ENCODE measurements at regions not wholly inside any gene's neighbourhood (a gene's known extent, or its start where the extent isn't known, plus 50 kb on each side); places are given as distances from the start of the nearest gene placed in this dataset.

DNA sequence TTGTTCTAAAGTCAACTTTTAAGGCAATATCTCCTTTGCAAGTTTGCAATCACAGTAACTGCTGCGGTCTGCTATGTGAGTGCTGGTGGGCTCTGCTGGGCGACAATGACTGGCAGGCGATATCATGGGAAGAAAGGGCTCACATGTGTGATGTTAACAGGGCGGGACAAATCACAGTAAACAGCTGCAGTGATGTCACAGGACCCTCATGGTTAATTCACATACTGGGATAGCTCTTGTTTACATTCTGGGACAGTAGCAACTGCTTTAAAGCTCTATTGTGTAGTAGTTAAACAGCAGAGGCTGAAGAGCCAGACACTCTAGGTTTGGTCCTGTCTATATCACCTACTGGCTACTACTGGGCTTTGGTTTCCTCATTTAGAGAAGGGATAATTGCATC is 257.2 kb upstream of the ASIC2 start:
- no peak for DNase-seq (ENCODE audit: low spot score)
- TF ChIP-seq, protein P1, sequence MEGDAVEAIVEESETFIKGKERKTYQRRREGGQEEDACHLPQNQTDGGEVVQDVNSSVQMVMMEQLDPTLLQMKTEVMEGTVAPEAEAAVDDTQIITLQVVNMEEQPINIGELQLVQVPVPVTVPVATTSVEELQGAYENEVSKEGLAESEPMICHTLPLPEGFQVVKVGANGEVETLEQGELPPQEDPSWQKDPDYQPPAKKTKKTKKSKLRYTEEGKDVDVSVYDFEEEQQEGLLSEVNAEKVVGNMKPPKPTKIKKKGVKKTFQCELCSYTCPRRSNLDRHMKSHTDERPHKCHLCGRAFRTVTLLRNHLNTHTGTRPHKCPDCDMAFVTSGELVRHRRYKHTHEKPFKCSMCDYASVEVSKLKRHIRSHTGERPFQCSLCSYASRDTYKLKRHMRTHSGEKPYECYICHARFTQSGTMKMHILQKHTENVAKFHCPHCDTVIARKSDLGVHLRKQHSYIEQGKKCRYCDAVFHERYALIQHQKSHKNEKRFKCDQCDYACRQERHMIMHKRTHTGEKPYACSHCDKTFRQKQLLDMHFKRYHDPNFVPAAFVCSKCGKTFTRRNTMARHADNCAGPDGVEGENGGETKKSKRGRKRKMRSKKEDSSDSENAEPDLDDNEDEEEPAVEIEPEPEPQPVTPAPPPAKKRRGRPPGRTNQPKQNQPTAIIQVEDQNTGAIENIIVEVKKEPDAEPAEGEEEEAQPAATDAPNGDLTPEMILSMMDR (IDR thresholded peaks at IDR 0.05; ENCODE audit: extremely low read depth, missing control alignments), result no peak

DNA sequence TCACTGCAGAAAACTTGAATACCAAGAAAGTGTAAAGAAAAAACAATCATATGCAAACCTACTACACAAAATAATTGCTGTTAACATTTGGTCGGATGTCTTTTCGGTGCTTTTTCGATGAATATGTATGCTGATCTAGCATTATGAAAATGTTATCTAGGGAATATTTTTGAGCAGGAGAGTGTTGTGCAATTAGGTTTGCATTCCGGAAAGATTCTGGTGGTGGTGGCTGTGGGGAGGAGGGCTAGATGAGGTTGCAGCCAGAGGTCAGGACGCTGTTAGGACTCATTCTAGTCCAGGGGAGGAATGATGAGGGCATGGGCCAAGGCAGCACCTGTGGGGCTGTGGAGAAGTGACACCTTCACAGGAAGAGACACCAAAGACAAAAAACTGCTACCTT is 258.0 kb upstream of the ASIC2 start:
- no peak for DNase-seq (ENCODE audit: low spot score)
- TF ChIP-seq, protein P1 (IDR thresholded peaks at IDR 0.05; ENCODE audit: extremely low read depth, missing control alignments), result no peak

DNA sequence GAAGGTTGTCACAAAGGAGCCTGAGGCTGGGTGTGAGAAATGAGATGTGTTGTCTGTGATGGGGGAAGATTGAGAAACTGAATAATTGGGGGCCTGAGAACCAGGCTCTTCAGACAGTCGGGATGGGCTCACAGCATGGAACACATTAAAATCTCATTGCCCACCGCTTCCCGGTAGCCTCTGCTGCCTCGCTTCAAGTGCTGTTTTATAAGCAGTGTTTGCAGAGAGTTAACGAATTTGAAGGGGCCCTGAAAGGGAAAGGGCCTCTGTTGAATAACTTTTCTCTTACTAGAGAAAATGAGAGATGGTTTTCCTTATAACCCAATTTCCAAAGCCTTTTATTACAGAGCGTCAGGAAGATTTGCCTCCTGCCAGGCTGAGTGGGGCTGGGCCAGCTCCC is 258.8 kb upstream of the ASIC2 start:
- TF ChIP-seq, protein P1 (IDR thresholded peaks at IDR 0.05; ENCODE audit: extremely low read depth, missing control alignments), result no peak
- DNase-seq (ENCODE audit: low spot score), result no peak

- TF ChIP-seq, protein P1 (IDR thresholded peaks at IDR 0.05; ENCODE audit: extremely low read depth, missing control alignments), result no peak
- DNase-seq (ENCODE audit: low spot score), result no peak
Measured at GRCh38 chr17:33560165-33560564, 267.1 kb upstream of the ASIC2 start.

DNA sequence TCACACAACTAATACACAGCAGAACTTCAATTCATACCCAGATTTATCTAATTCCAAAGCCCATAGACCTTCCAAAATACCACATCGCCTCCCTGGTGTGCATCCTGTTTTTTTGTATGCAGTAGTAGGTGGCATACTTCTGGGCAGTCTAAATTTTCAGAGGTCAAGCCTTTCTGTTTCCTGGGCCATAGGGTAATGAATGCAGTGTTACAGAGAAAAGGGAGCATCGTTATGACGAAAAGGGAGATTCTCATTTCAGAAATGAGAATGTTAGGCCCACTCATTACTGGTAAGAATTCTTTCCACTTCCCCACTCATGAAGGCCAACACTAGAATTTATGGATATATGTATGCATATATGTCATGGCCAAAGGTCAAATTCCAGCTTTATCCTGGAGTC is 267.8 kb upstream of the ASIC2 start:
- no peak for DNase-seq (ENCODE audit: low spot score)
- TF ChIP-seq, protein P1 (IDR thresholded peaks at IDR 0.05; ENCODE audit: extremely low read depth, missing control alignments), result no peak

DNA sequence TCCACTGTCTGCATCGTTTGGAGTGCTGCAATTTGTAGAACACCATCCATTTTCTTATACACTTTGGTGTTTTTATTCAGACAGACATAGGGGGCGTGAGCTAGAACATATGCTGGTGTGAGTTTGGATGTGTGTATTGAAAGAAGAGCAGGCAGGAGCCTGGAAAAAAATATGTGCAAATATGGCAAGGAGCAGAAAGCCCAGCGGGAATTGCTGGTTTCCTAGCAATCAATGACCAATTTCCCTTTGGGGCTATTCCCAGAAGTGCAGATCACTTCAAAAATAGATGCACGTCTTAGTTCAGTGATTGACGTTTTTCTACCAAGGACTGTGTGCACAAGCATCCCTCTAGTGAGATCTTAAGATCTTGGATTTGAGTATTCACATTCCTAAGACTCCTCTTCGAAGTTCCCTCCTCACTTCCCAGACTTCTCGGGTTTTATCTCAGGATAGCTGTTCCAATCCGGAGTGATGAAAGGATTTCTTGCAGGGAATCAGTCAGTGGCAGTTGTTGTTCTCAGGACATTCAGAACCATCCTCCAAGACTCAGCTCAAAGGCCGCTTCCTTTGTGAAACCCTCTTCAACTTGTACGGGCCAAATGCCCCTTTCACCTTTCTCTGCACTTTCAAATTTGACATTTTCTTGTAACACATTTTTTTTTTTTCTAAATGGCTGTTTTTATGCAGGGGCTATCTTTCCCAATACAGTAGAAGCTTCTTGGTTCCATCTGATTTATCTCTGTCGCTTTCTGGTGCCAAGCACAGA is 268.7 kb upstream of the ASIC2 start:
- TF ChIP-seq, protein P1 (IDR thresholded peaks at IDR 0.05; ENCODE audit: extremely low read depth, missing control alignments), result no peak
- no peak for DNase-seq (ENCODE audit: low spot score)

DNA sequence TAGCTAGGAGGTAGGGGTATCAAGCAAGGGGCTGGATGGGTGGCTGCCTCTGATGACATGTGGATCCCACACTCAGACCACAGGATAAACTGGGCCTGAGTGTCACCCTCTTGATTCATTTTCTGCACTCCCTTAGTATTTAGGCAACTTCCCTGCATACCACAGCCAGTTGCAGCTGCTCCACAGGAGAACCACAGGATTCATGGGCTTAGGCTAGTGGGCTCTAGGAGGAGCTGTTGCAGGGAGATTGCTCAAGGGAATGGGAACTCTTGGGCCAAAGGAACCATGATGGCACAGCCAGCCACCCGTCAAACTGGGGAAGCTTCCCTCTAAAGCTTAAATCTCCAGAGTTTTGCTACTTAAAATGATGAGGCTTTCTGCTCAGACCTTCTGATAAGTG is 269.7 kb upstream of the ASIC2 start:
- DNase-seq (ENCODE audit: low spot score), result no peak
- TF ChIP-seq, protein P1 (IDR thresholded peaks at IDR 0.05; ENCODE audit: extremely low read depth, missing control alignments), result no peak
